Hindlimb muscle (tissue), 1 donor: ENCODE measurements at regions not wholly inside any gene's neighbourhood (a gene's known extent, or its start where the extent isn't known, plus 50 kb on each side); places are given as distances from the start of the nearest gene placed in this dataset.

Source experiments
- DNase-seq: peaks from one replicate; pipeline ENCODE4 v3.0.0-alpha.2; 2013

- DNase-seq, result no peak
Observed at GRCh38 chr16:49216593-49216992, 65.0 kb downstream of the CBLN1 start.

- DNase-seq, result no peak
Observed at GRCh38 chr16:49213594-49213993, 68.0 kb downstream of the CBLN1 start.

- DNase-seq, result no peak
Observed at GRCh38 chr16:49204191-49204590, 77.4 kb downstream of the CBLN1 start.

- DNase-seq, result no peak
Observed at GRCh38 chr16:49203361-49203760, 78.3 kb downstream of the CBLN1 start.

- no peak for DNase-seq
Observed at GRCh38 chr16:49201118-49201517, 80.5 kb downstream of the CBLN1 start.

GRCh38 chr16:49200223-49200820, 81.3 kb downstream of the CBLN1 start:
- DNase-seq, result no peak

GRCh38 chr16:49195237-49195548, 86.4 kb downstream of the CBLN1 start:
- DNase-seq, result no peak

- no peak for DNase-seq
Observed at GRCh38 chr16:49194537-49195236, 87.0 kb downstream of the CBLN1 start.

GRCh38 chr16:49193596-49193995, 88.0 kb downstream of the CBLN1 start:
- no peak for DNase-seq

GRCh38 chr16:49189286-49189685, 92.4 kb downstream of the CBLN1 start:
- DNase-seq, result no peak

- DNase-seq, result no peak
Observed at GRCh38 chr16:49183911-49184310, 97.7 kb downstream of the CBLN1 start.

- no peak for DNase-seq
Observed at GRCh38 chr16:49181791-49182518, 99.7 kb downstream of the CBLN1 start.

- DNase-seq, result no peak
Observed at GRCh38 chr16:49179714-49180330, 101.8 kb downstream of the CBLN1 start.

- no peak for DNase-seq
Observed at GRCh38 chr16:49168126-49168525, 113.5 kb downstream of the CBLN1 start.

GRCh38 chr16:49165025-49165424, 116.6 kb downstream of the CBLN1 start:
- DNase-seq, result no peak

- no peak for DNase-seq
Observed at GRCh38 chr16:49161191-49161590, 120.4 kb downstream of the CBLN1 start.

GRCh38 chr16:49158029-49158642, 123.5 kb downstream of the CBLN1 start:
- DNase-seq, result peak; percentile 16

- DNase-seq, result no peak
Observed at GRCh38 chr16:49150341-49150740, 131.3 kb downstream of the CBLN1 start.

- no peak for DNase-seq
Observed at GRCh38 chr16:49148410-49148809, 133.2 kb downstream of the CBLN1 start.

- DNase-seq, result no peak
Observed at GRCh38 chr16:49140618-49141017, 141.0 kb downstream of the CBLN1 start.

GRCh38 chr16:49130397-49130796, 151.2 kb downstream of the CBLN1 start:
- no peak for DNase-seq

- DNase-seq, result no peak
Observed at GRCh38 chr16:49129935-49130334, 151.7 kb downstream of the CBLN1 start.

- DNase-seq, result no peak
Observed at GRCh38 chr16:49128740-49129139, 152.9 kb downstream of the CBLN1 start.
